Panc1 (cell line): ENCODE measurements at regions not wholly inside any gene's neighbourhood (a gene's known extent, or its start where the extent isn't known, plus 50 kb on each side); places are given as distances from the start of the nearest gene placed in this dataset.

Experiments
- CTCF ChIP-seq: fragments of 450-650 bp; IDR thresholded peaks from 2 replicates; pipeline ENCODE4 v1.5.1; 2017; ENCODE audit warnings: mild to moderate bottlenecking
- POLR2AphosphoS5 ChIP-seq: IDR thresholded peaks from 2 replicates; pipeline ENCODE4 v1.6.1; 2012; ENCODE audit warnings: mild to moderate bottlenecking, low read depth, low read length, moderate library complexity
- REST ChIP-seq, 2 experiments: IDR thresholded peaks; 2 replicates each; pipeline ENCODE4 v1.6.1; 2011 to 2012; ENCODE audit warnings: low read depth in 2 of 2, control low read depth in 1 of 2, low read length in 1 of 2, mild to moderate bottlenecking in 1 of 2, moderate library complexity in 1 of 2; ENCODE audit not compliant: insufficient read depth in 1 of 2
- SIN3A ChIP-seq: IDR thresholded peaks from 2 replicates; pipeline ENCODE4 v1.6.1; 2012; ENCODE audit warnings: low read depth, mild to moderate bottlenecking, low read length, moderate library complexity, borderline replicate concordance; ENCODE audit not compliant: insufficient read depth
- TCF7L2 ChIP-seq: IDR thresholded peaks from 2 replicates; pipeline ENCODE4 v1.6.1; 2011; ENCODE audit warnings: mild to moderate bottlenecking, low read depth, low read length, inconsistent platforms

- TF ChIP-seq POLR2AphosphoS5 (no peak), CTCF (no peak), REST (IDR thresholded peaks at IDR 0.05; ENCODE audit: insufficient read depth in 1 of 2, low read depth in 2 of 2, low read length in 1 of 2) (no peak), SIN3A (no peak), TCF7L2 (no peak)
Observed at GRCh38 chr13:107395927-107396662, 819.2 kb downstream of the LIG4 start.
